ENCODE measurements at regions not wholly inside any gene's neighbourhood (a gene's known extent, or its start where the extent isn't known, plus 50 kb on each side); places are given as distances from the start of the nearest gene placed in this dataset.

- TF ChIP-seq CTCF (IDR thresholded peaks at IDR 0.05) (no peak), POLR2A (IDR thresholded peaks at IDR 0.05) (no peak), POLR2AphosphoS5 (IDR thresholded peaks at IDR 0.05; ENCODE audit: insufficient read depth in 1 of 2, low read depth in 1 of 2) (no peak)
Observed at GRCh38 chr3:191982481-191982880, 521.5 kb downstream of the PYDC2 start.

All from vagina (tissue), 2 donors.